B cell (primary cell): ENCODE measurements at regions not wholly inside any gene's neighbourhood (a gene's known extent, or its start where the extent isn't known, plus 50 kb on each side); places are given as distances from the start of the nearest gene placed in this dataset.

Source experiments
- ATAC-seq: fragments of 200-7000 bp; cut with Tn5 transposase; one replicate; pipeline ENCODE4 v1.10.0; 2021; ENCODE audit warnings: low read depth, mild to moderate bottlenecking, moderate number of reproducible peaks, moderate library complexity
- CTCF ChIA-PET: fragments of 350-600 bp; sonication (Branson Sonifier 250); formaldehyde crosslinking; loops from one replicate; lab custom pipeline; 2021; ENCODE audit warnings: antibody characterized with exemption, inconsistent platforms; lab: Charles Lee
- POLR2A ChIA-PET: fragments of 350-600 bp; sonication (Branson Sonifier 250); formaldehyde crosslinking; loops from one replicate; lab custom pipeline; 2021; ENCODE audit warnings: antibody characterized with exemption; lab: Charles Lee
- DNase-seq: peaks from one replicate; pipeline ENCODE4 v3.0.0; 2013
- H2AFZ ChIP-seq: 2 replicates; pipeline ENCODE4 v1.6.1; 2012; ENCODE audit warnings: mild to moderate bottlenecking, low read depth, low read length; ENCODE audit not compliant: insufficient read depth, poor library complexity, severe bottlenecking
- H3K27ac ChIP-seq, 2 donors: 1 replicate in 1 of 2; 2 replicates in 1 of 2; pipeline ENCODE4 v1.5.1; 2012 to 2013; ENCODE audit warnings: low read length in 2 of 2, mild to moderate bottlenecking in 2 of 2, moderate library complexity in 1 of 2
- H3K27me3 ChIP-seq, 4 experiments: fragments of 200-600 bp in 1 of 4; sonication (generic) in 1 of 4; replicated peaks in 1 of 4; 1 replicate in 2 of 4; 2 replicates in 2 of 4; pipeline versions ENCODE4 v1.6.1 to v1.7.0; 2013 to 2016; ENCODE audit warnings: low read length in 3 of 4, mild to moderate bottlenecking in 2 of 4, mixed read lengths in 1 of 4, moderate library complexity in 1 of 4; ENCODE audit not compliant: insufficient read depth in 4 of 4, control insufficient read depth in 3 of 4; ENCODE audit errors: control extremely low read depth in 1 of 4
- H3K36me3 ChIP-seq, 2 experiments: replicated peaks in 1 of 2; 1 replicate in 1 of 2; 2 replicates in 1 of 2; pipeline versions ENCODE4 v1.6.1 to v1.7.1; 2013; ENCODE audit warnings: low read length in 1 of 2; ENCODE audit not compliant: insufficient read depth in 2 of 2, control insufficient read depth in 1 of 2; ENCODE audit errors: control extremely low read depth in 1 of 2, extremely low read depth in 1 of 2
- H3K4me1 ChIP-seq, 2 donors: fragments of 200-600 bp in 1 of 2; sonication (generic) in 1 of 2; 1 replicate in 1 of 2; 2 replicates in 1 of 2; pipeline versions ENCODE4 v1.5.1 to v1.6.1; 2013 to 2017; ENCODE audit warnings: low read length in 2 of 2; ENCODE audit not compliant: control insufficient read depth in 2 of 2, insufficient read depth in 2 of 2
- H3K4me2 ChIP-seq: replicated peaks from 2 replicates; pipeline ENCODE3; 2012; ENCODE audit warnings: mild to moderate bottlenecking, low read depth, low read length; ENCODE audit not compliant: poor library complexity, severe bottlenecking
- H3K4me3 ChIP-seq, 5 experiments: fragments of 200-600 bp in 1 of 5; sonication (generic) in 1 of 5; 1 replicate in 3 of 5; 2 replicates in 2 of 5; pipeline versions ENCODE4 v1.5.1 to v1.7.0; 2011 to 2016; ENCODE audit warnings: low read length in 4 of 5, mild to moderate bottlenecking in 4 of 5, low read depth in 2 of 5, control low read depth in 1 of 5, moderate library complexity in 1 of 5; ENCODE audit not compliant: insufficient read depth in 1 of 5; ENCODE audit errors: control extremely low read depth in 1 of 5, extremely low read depth in 1 of 5
- H3K79me2 ChIP-seq: fragments of 200-600 bp; sonication (generic); one replicate; pipeline ENCODE4 v1.6.0; 2016; ENCODE audit warnings: low read length; ENCODE audit not compliant: control insufficient read depth, insufficient read depth
- H3K9ac ChIP-seq: fragments of 200-600 bp; sonication (generic); 2 replicates; pipeline ENCODE4 v1.6.1; 2017; ENCODE audit warnings: mild to moderate bottlenecking, low read length, moderate library complexity
- H3K9me3 ChIP-seq, 3 donors: one replicate each; pipeline versions ENCODE4 v1.6.1 to v1.7.1; 2013; ENCODE audit warnings: low read length in 2 of 3; ENCODE audit not compliant: control insufficient read depth in 2 of 3, insufficient read depth in 1 of 3; ENCODE audit errors: control extremely low read depth in 1 of 3
- H4K20me1 ChIP-seq: 2 replicates; pipeline ENCODE4 v1.6.0; 2012; ENCODE audit warnings: mild to moderate bottlenecking, low read length; ENCODE audit not compliant: insufficient read depth, control insufficient read depth, poor library complexity, severe bottlenecking
- H3K27ac Mint-ChIP-seq: one replicate; pipeline ENCODE4 v1.8.0; 2021; ENCODE audit warnings: mixed read lengths
- H3K27me3 Mint-ChIP-seq: one replicate; pipeline ENCODE4 v1.8.0; 2021; ENCODE audit warnings: mixed read lengths
- H3K4me1 Mint-ChIP-seq: one replicate; pipeline ENCODE4 v1.8.0; 2021; ENCODE audit warnings: mixed read lengths
- H3K4me3 Mint-ChIP-seq: one replicate; pipeline ENCODE4 v1.8.0; 2021; ENCODE audit warnings: mixed read lengths
- H3K9me3 Mint-ChIP-seq: one replicate; pipeline ENCODE4 v1.8.0; 2022; ENCODE audit warnings: mixed read lengths; ENCODE audit not compliant: insufficient read depth
- EZH2 ChIP-seq: IDR thresholded peaks from 2 replicates; pipeline ENCODE4 v1.6.1; 2012; ENCODE audit warnings: borderline replicate concordance, low read depth, mild to moderate bottlenecking, moderate library complexity, low read length; ENCODE audit not compliant: insufficient read depth, poor library complexity, severe bottlenecking
- WGBS: methylation state at CpG from one replicate; pipeline ENCODE4 v1.1.5; 2013; ENCODE audit warnings: missing lambda C conversion rate; ENCODE audit not compliant: insufficient coverage; 5-methylcytosine and 5-hydroxymethylcytosine counted together
- intact Hi-C: fragments of 100-400 bp; cut with micrococcal nuclease; formaldehyde crosslinking; loops from one replicate; pipeline ENCODE4 v1.10.0; 2022
- TF ChIP-seq, protein P1 (sequence below): fragments of 200-600 bp; IDR thresholded peaks from one replicate; pipeline ENCODE4 v1.8.0; 2022; ENCODE audit warnings: antibody characterized with exemption, mild to moderate bottlenecking

DNA sequence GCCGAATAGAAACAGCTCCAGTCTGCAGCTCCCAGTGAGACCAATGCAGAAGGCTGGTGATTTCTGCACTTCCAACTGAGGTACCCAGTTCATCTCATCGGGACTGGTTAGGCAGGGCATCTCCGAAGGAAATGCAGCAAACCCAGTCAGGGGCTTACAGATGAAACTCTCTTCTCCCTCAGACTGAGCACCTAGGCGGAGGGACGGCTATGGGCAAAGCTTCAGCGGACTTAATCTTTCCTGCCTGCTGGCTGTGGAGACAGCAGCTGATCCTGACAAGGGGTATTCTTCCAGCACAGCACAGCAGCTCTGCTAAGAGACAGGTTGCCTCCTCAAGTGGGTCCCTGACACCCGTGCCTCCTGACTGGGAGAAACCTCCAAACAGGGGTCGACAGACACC lies 330.9 kb downstream of the DNAH5 start:
- Histone ChIP-seq H3K79me2 (no peaks in the 10 kb centered on the region), H3K9ac (no peak overlapping the region), H3K27ac (no peak overlapping the region), H4K20me1 (no peaks in the 10 kb centered on the region), H2AFZ (no peak overlapping the region), H3K4me1 (no peaks in the 10 kb centered on the region), H3K36me3 (no peaks in the 10 kb centered on the region), H3K9me3 (peaks cover 0 to 5% (median 0%) of the 10 kb centered on the region in 3 donors), H3K4me3 (no peak overlapping the region), H3K4me2 (no peak overlapping the region), H3K27me3 (no peaks in the 10 kb centered on the region)
- ChIA-PET POLR2A (no interaction called here), CTCF (no interaction called here)
- H3K4me3 Mint-ChIP-seq, result no peak overlapping the region
- no peaks in the 10 kb centered on the region for H3K9me3 Mint-ChIP-seq
- no peaks in the 10 kb centered on the region for H3K4me1 Mint-ChIP-seq
- H3K27me3 Mint-ChIP-seq, result no peaks in the 10 kb centered on the region
- 87% methylated on average over 8 of the region's 8 CpGs for WGBS
- intact Hi-C loops, result no loop called here
- DNase-seq (no peak), ATAC-seq (no peak)
- TF ChIP-seq EZH2, result no peak
- no peak overlapping the region for H3K27ac Mint-ChIP-seq

DNA sequence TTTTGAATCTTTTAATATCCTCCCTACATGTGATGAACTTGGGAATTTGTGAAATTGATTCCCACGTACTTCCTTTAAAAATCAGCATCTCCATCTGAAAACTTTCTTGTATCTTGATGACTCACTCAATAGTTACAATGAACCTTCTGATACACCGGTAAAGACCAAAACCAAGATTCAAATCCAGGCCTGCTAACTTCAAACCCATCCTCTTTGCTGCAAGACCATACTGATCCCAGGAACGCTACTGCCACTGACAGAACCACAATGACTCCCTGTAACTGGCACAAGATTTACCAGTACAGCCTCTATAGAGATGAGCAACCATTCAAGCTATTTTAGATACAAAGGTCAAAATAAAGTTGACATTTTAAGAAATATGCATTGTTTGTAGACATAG lies 332.9 kb downstream of the DNAH5 start:
- H3K79me2 ChIP-seq, result no peaks in the 10 kb centered on the region
- no peak overlapping the region for H2AFZ ChIP-seq
- no peaks in the 10 kb centered on the region for H3K4me1 ChIP-seq
- H3K4me2 ChIP-seq, result no peak overlapping the region
- peaks cover 0 to 5% (median 0%) of the 10 kb centered on the region in 3 donors for H3K9me3 ChIP-seq
- no peak overlapping the region for H3K27ac Mint-ChIP-seq
- H4K20me1 ChIP-seq, result no peaks in the 10 kb centered on the region
- H3K27me3 Mint-ChIP-seq, result no peaks in the 10 kb centered on the region
- no peaks in the 10 kb centered on the region for H3K4me1 Mint-ChIP-seq
- TF ChIP-seq EZH2, result no peak
- TF ChIP-seq, protein P1, sequence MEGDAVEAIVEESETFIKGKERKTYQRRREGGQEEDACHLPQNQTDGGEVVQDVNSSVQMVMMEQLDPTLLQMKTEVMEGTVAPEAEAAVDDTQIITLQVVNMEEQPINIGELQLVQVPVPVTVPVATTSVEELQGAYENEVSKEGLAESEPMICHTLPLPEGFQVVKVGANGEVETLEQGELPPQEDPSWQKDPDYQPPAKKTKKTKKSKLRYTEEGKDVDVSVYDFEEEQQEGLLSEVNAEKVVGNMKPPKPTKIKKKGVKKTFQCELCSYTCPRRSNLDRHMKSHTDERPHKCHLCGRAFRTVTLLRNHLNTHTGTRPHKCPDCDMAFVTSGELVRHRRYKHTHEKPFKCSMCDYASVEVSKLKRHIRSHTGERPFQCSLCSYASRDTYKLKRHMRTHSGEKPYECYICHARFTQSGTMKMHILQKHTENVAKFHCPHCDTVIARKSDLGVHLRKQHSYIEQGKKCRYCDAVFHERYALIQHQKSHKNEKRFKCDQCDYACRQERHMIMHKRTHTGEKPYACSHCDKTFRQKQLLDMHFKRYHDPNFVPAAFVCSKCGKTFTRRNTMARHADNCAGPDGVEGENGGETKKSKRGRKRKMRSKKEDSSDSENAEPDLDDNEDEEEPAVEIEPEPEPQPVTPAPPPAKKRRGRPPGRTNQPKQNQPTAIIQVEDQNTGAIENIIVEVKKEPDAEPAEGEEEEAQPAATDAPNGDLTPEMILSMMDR, result no peak
- no peak overlapping the region for H3K4me3 ChIP-seq
- H3K9ac ChIP-seq, result no peak overlapping the region
- POLR2A ChIA-PET, result no interaction called here
- H3K27ac ChIP-seq, result no peak overlapping the region
- no peak overlapping the region for H3K4me3 Mint-ChIP-seq
- H3K9me3 Mint-ChIP-seq, result peaks cover 3% of the 10 kb centered on the region
- H3K36me3 ChIP-seq, result no peaks in the 10 kb centered on the region
- no peak for ATAC-seq
- WGBS, result 93% methylated on average over 3 of the region's 3 CpGs
- intact Hi-C loops, result no loop called here
- no peak for DNase-seq
- CTCF ChIA-PET, result no interaction called here
- H3K27me3 ChIP-seq, result no peaks in the 10 kb centered on the region
